HL-60 (cell line): ENCODE measurements at regions not wholly inside any gene's neighbourhood (a gene's known extent, or its start where the extent isn't known, plus 50 kb on each side); places are given as distances from the start of the nearest gene placed in this dataset.

Experiments
- GABPA ChIP-seq: IDR thresholded peaks from 2 replicates; pipeline ENCODE4 v1.6.1; 2012; ENCODE audit warnings: low read depth
- POLR2AphosphoS5 ChIP-seq: IDR thresholded peaks from 2 replicates; pipeline ENCODE4 v1.6.1; 2012; ENCODE audit warnings: low read depth
- TF ChIP-seq, protein P1 (sequence below): IDR thresholded peaks from one replicate; pipeline ENCODE4 v1.5.1; 2011; ENCODE audit warnings: low read length, control low read depth, inconsistent platforms; ENCODE audit not compliant: insufficient read depth
- TF ChIP-seq, protein P2 (sequence below): IDR thresholded peaks from 2 replicates; pipeline ENCODE4 v1.6.1; 2012; ENCODE audit warnings: low read depth; ENCODE audit not compliant: insufficient replicate concordance

DNA sequence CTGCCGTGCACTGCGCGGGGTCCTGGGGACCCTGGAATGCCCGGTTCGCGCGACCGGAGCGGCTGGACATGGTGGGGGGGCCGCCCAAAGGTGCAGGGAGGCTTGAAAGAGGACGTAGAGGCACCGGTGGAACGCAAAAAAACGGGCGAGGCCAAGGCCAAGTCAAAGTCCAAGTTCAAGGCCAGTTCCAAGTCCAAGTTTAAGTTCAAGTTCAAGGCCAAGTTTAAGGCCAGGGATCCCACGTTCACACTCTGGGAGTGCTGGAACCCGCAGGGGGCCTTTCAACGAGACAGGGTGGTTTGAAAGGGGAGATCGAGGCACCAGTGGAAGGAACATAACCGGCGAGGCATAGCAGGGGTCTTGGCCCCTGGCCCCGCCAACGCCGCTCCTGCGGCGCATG is 317.6 kb downstream of the ALG10 start:
- TF ChIP-seq, protein P1, sequence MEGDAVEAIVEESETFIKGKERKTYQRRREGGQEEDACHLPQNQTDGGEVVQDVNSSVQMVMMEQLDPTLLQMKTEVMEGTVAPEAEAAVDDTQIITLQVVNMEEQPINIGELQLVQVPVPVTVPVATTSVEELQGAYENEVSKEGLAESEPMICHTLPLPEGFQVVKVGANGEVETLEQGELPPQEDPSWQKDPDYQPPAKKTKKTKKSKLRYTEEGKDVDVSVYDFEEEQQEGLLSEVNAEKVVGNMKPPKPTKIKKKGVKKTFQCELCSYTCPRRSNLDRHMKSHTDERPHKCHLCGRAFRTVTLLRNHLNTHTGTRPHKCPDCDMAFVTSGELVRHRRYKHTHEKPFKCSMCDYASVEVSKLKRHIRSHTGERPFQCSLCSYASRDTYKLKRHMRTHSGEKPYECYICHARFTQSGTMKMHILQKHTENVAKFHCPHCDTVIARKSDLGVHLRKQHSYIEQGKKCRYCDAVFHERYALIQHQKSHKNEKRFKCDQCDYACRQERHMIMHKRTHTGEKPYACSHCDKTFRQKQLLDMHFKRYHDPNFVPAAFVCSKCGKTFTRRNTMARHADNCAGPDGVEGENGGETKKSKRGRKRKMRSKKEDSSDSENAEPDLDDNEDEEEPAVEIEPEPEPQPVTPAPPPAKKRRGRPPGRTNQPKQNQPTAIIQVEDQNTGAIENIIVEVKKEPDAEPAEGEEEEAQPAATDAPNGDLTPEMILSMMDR: no peak
- no peak for TF ChIP-seq POLR2AphosphoS5
- TF ChIP-seq, protein P2, sequence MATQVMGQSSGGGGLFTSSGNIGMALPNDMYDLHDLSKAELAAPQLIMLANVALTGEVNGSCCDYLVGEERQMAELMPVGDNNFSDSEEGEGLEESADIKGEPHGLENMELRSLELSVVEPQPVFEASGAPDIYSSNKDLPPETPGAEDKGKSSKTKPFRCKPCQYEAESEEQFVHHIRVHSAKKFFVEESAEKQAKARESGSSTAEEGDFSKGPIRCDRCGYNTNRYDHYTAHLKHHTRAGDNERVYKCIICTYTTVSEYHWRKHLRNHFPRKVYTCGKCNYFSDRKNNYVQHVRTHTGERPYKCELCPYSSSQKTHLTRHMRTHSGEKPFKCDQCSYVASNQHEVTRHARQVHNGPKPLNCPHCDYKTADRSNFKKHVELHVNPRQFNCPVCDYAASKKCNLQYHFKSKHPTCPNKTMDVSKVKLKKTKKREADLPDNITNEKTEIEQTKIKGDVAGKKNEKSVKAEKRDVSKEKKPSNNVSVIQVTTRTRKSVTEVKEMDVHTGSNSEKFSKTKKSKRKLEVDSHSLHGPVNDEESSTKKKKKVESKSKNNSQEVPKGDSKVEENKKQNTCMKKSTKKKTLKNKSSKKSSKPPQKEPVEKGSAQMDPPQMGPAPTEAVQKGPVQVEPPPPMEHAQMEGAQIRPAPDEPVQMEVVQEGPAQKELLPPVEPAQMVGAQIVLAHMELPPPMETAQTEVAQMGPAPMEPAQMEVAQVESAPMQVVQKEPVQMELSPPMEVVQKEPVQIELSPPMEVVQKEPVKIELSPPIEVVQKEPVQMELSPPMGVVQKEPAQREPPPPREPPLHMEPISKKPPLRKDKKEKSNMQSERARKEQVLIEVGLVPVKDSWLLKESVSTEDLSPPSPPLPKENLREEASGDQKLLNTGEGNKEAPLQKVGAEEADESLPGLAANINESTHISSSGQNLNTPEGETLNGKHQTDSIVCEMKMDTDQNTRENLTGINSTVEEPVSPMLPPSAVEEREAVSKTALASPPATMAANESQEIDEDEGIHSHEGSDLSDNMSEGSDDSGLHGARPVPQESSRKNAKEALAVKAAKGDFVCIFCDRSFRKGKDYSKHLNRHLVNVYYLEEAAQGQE: no peak
- TF ChIP-seq GABPA: no peak
